MM.1S (cell line): ENCODE measurements at regions not wholly inside any gene's neighbourhood (a gene's known extent, or its start where the extent isn't known, plus 50 kb on each side); places are given as distances from the start of the nearest gene placed in this dataset.

Experiments used
- CTCF ChIP-seq: fragments of 300-600 bp; sonication (generic); IDR thresholded peaks from 2 replicates; pipeline ENCODE4 v1.5.1; 2016; ENCODE audit warnings: antibody characterized with exemption, low read length, mixed read lengths
- EZH2 ChIP-seq: fragments of 300-600 bp; sonication (generic); optimal IDR thresholded peaks from 2 replicates; pipeline ENCODE3; 2017; ENCODE audit warnings: low read depth, mild to moderate bottlenecking, antibody characterized with exemption, low read length, mixed read lengths
- EZH2phosphoT487 ChIP-seq: fragments of 300-600 bp; sonication (generic); IDR thresholded peaks from 2 replicates; pipeline ENCODE4 v1.6.1; 2018; ENCODE audit warnings: antibody characterized with exemption, low read length

DNA sequence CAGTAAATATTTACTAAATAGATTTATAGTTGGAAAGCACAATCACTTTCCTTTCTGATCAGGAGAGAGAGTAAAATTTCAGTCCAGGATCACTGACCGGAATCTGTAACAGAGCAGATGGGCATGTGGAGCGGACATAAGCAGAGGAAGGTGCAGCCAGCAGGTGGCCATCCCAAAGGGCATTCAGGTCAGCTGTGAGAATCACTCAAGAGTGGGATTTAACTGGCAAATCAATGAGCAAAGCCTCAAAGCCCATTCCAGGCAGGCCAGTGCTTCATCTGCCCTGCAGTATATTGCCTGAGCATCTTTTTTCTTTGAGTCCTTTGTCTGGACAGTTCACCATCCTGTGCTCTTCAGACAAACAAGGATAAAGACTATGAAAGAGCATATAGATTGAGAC is 166.4 kb upstream of the SLC14A2 start:
- TF ChIP-seq EZH2phosphoT487 (no peak), CTCF (no peak), EZH2 (no peak)
